Renal cortical epithelial cell (primary cell): ENCODE measurements at regions not wholly inside any gene's neighbourhood (a gene's known extent, or its start where the extent isn't known, plus 50 kb on each side); places are given as distances from the start of the nearest gene placed in this dataset.

Experiments
- DNase-seq: peaks from one replicate; pipeline ENCODE4 v3.0.0-alpha.2; 2011; ENCODE audit warnings: low read depth

DNA sequence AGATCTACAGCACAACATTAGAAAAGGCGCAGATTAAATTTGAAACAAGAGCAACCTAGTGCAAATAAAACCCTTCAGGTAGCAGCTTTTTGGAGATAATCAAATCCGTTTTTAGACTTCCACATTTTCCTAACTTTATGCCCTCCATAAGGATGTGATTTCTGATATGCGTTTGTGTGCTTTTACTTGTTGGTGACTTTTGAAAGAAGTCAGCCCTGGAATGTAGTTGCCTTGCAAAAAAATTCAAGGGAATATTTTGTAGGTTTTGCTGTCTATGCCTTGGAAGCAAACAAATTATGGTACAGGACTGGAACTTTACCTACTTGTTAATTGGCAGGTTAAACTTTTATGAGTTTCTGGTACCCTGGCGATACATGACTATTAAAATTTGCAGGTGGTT, 86.7 kb upstream of the HDAC9 start:
- DNase-seq: no peak

DNA sequence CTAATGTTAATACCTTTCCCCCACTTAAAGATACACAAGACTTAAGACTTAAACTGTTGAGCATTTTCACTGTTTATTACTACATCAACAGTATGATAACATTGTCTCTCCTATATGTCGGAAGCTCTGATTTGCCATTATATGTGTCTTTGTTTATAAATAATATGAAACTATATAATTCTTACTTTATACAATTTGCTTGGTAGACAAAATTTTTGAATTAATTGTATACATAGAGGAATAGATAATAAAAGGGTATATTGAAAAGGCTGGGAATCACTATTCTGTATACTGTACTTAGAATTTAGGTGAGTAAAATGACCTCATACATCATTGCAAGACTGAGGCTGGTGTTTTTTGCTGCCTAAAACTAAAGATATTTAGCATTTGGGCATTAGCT, 82.1 kb upstream of the HDAC9 start:
- DNase-seq: no peak

- DNase-seq: no peak
Measured at GRCh38 chr7:18414885-18415284, 80.7 kb upstream of the HDAC9 start.

GRCh38 chr7:18416988-18417387, 78.6 kb upstream of the HDAC9 start:
- no peak for DNase-seq

- DNase-seq: no peak
Measured at GRCh38 chr7:18419456-18419855, 76.1 kb upstream of the HDAC9 start.

- no peak for DNase-seq
Measured at GRCh38 chr7:18420108-18420507, 75.4 kb upstream of the HDAC9 start.

DNA sequence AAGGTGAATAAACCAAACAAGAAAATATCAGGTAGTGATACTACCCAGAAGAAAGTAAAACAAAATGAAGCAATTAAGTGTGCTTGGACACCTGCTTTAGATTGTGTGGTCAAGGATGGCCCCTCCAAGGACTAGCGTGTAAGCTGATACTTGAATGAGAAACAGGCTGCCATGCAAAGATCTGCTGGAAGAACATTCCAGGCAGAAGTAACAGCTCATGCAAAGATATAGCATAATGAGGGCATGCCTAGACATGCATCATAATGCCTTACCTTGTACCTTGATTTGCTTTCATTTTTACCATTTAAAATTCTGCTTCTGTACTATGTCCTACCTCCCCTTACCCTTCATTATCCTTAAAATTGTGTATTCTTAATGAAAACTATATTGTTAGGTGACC, 74.8 kb upstream of the HDAC9 start:
- DNase-seq: no peak

GRCh38 chr7:18421297-18422002, 74.1 kb upstream of the HDAC9 start:
- peak; percentile 81 for DNase-seq

- peak; percentile 36 for DNase-seq
Measured at GRCh38 chr7:18425227-18425626, 70.3 kb upstream of the HDAC9 start.

DNA sequence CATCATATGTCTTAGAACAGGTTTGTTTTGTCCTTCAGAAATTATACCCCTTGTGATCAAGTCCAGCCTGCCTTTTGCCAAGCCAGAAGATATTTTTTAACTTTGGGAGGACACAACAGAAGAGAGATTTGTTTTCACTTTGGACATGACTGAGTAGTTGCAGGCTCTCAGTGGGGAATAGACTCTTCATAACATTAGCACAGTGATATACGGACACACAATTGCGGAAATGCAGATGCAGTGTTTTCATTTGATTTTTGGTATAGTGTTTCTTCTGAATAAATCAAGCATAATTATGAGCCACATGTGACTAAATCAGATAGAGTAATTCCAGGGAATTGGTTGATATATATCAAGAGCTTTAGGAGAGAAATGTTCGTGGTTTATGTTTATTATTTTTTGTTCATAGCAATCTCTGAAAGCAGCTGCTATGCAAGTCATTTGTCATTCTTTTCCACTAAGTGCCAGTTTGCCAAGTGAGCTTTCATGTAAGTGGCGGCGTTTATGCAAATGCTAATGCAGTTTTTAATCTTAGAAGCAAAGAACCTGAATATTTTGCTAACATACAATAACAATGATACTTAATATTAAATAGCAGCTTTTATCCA, 69.6 kb upstream of the HDAC9 start:
- no peak for DNase-seq

DNA sequence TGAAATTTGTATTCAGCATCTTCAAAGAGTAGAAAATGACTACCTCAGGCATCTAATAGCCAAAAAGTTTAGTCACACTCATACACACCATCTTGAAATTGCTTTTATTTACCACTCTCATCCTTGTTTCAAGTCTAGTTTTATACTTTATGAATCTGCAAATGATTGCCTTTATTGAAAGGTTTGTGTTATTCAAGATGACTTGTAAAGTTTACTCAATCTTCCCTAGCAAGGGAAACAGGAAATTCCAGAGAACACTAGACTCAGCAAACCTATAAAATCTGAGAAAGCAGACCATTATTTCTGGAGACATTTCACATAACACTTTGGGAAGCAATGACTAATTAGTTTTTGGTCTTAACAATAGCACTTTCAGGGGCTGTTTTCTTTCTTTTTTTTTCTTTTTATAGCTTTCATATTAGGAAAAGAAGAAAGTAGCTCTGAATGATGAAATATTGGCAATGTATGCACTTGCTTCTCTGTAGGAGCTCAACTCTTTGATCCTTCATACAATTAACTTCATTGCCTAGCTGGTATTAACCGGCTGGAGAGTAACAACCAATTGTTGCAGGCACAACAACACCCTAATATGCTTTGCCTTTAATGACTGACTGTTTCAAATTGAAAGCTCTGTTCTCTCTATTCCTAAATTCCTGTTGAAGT, 68.9 kb upstream of the HDAC9 start:
- DNase-seq: peak; percentile 89

- DNase-seq: peak; percentile 78
Measured at GRCh38 chr7:18429547-18429946, 66.0 kb upstream of the HDAC9 start.

DNA sequence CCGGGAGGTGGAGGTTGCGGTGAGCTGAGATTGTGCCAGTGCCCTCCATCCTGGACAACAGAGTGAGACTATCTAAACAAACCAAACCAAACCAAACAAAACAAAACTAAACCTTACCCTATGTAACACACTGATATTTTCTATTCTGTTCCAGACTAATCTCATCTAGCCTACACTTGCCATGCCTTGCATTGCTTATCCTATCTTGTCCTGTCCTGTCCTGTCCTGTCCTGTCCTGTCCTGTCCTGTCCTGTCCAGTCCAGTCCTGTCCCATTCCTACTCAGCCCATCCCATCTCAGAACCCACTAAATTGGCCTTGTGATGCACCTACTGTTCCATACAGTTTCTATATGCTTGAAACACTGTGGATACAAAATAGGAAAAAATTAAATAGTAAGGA, 64.7 kb upstream of the HDAC9 start:
- DNase-seq: no peak

DNA sequence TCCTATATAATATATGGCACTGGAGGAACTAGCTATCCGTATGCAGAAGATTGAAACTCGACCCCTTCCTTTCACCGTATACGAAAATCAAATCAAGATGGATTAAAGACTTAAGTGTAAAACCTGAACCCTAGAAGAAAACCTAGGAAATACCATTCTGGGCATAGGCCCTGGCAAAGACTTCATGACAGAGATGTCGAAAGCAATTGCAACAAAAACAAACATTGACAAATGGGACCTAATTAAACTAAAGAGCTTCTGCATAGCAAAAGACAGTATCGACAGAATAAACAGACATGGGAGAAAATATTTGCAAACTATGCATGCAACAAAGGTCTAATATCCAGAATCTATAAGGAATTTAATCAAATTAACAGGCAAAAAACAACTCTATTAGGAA, 61.4 kb upstream of the HDAC9 start:
- DNase-seq: no peak

DNA sequence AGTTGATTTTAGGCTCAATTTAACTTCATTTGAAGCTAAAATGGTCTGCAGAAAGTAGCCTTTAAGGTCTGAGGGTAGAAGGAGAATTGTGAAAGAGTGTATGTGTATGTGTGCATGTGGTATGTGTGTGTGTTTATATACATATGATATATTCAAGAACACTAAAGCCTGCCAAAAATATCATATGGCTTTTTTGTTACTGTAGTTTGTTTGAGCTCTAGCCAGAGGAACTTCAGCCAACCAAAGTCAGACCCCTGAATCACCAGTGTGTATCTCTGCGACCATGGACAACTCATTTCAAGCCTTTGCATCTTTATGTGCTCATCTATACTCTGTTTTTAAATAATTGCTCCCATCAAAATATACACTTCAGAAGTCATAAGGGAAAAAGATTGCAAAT, 58.4 kb upstream of the HDAC9 start:
- no peak for DNase-seq

GRCh38 chr7:18440934-18441333, 54.6 kb upstream of the HDAC9 start:
- DNase-seq: no peak

DNA sequence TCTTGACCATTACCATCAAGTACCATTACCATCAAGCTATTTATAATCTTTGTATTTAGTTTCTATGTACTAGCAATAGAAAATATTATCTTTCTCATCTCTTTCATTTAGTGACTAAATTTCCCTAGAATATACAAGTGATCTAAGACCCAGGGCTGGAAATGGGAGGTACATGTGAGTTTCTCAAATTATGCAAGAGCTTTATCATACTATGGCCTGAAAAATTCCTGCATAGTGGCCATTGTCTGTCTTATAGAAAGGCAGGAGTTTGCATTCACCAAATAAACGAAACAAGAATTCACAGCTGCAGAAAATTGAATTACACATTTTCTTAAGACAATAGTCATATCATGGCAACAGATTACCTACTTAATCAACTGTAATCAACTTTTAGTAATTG, 50.7 kb upstream of the HDAC9 start:
- DNase-seq: no peak

GRCh38 chr7:18445483-18445882, 50.1 kb upstream of the HDAC9 start:
- no peak for DNase-seq
